Stimulated activated CD8-positive, alpha-beta memory T cell treated with anti-CD3 and anti-CD28 coated beads, Interleukin-7, amount 100 ng/mL, for 4 hours (primary cell): ENCODE measurements at regions not wholly inside any gene's neighbourhood (a gene's known extent, or its start where the extent isn't known, plus 50 kb on each side); places are given as distances from the start of the nearest gene placed in this dataset.

Experiments
- DNase-seq, 2 donors: peaks; one replicate each; pipeline ENCODE4 v3.0.0-alpha.2; 2020; ENCODE audit warnings: low read depth in 2 of 2

- DNase-seq: no peak
Measured at GRCh38 chr14:22159099-22159498, 429.9 kb downstream of the DAD1 start.

GRCh38 chr14:22158560-22158959 is 430.5 kb downstream of the DAD1 start:
- DNase-seq: no peak

GRCh38 chr14:22155571-22155970 is 433.5 kb downstream of the DAD1 start:
- no peak for DNase-seq

GRCh38 chr14:22152903-22153302 is 436.1 kb downstream of the DAD1 start:
- no peak for DNase-seq

- no peak for DNase-seq
Measured at GRCh38 chr14:22152161-22152870, 436.7 kb downstream of the DAD1 start.

- no peak for DNase-seq
Measured at GRCh38 chr14:22151121-22151520, 437.9 kb downstream of the DAD1 start.

GRCh38 chr14:22149058-22149457 is 440.0 kb downstream of the DAD1 start:
- no peak for DNase-seq

GRCh38 chr14:22147716-22148115 is 441.3 kb downstream of the DAD1 start:
- no peak for DNase-seq

GRCh38 chr14:22143363-22143762 is 445.7 kb downstream of the DAD1 start:
- DNase-seq: no peak

GRCh38 chr14:22140633-22141032 is 448.4 kb downstream of the DAD1 start:
- DNase-seq: no peak

GRCh38 chr14:22131749-22132476 is 457.1 kb downstream of the DAD1 start:
- DNase-seq: no peak

- DNase-seq: no peak
Measured at GRCh38 chr14:22124073-22124613, 450.5 kb upstream of the OR4E1 start.

- no peak for DNase-seq
Measured at GRCh38 chr14:22122829-22123560, 449.4 kb upstream of the OR4E1 start.

- DNase-seq: no peak
Measured at GRCh38 chr14:22122227-22122818, 448.7 kb upstream of the OR4E1 start.

- DNase-seq: no peak
Measured at GRCh38 chr14:22118899-22119477, 445.4 kb upstream of the OR4E1 start.

- no peak for DNase-seq
Measured at GRCh38 chr14:22113401-22113800, 439.8 kb upstream of the OR4E1 start.

- peak; percentile 6 to 17 for DNase-seq
Measured at GRCh38 chr14:22112004-22112403, 438.4 kb upstream of the OR4E1 start.

- no peak for DNase-seq
Measured at GRCh38 chr14:22107753-22108152, 434.1 kb upstream of the OR4E1 start.

GRCh38 chr14:22106700-22107697 is 433.4 kb upstream of the OR4E1 start:
- DNase-seq: no peak

- no peak for DNase-seq
Measured at GRCh38 chr14:22105624-22106006, 432.0 kb upstream of the OR4E1 start.
